HCT116 (cell line): ENCODE measurements at regions not wholly inside any gene's neighbourhood (a gene's known extent, or its start where the extent isn't known, plus 50 kb on each side); places are given as distances from the start of the nearest gene placed in this dataset.

ENCODE experiments used
- ATAC-seq: fragments of 200-7000 bp; cut with Tn5 transposase; 2 replicates; pipeline ENCODE4 v1.9.1; 2020; ENCODE audit warnings: mild to moderate bottlenecking, moderate library complexity
- BruUV-seq: library from RNA; stranded (reverse); fragments of 400-500 nt; replicated peaks from 2 replicates; lab custom pipeline; 2021; lab: Mats Ljungman, UMichigan
- CTCF ChIA-PET: fragments of 300-600 bp; sonication (Branson Sonifier 250); formaldehyde crosslinking; loops from one replicate; lab custom pipeline; 2021; ENCODE audit warnings: antibody characterized with exemption; lab: Charles Lee
- POLR2A ChIA-PET: fragments of 300-600, 350-600 bp; sonication (Branson Sonifier 250); formaldehyde crosslinking; loops from one replicate; lab custom pipeline; 2021; ENCODE audit warnings: antibody characterized with exemption; lab: Charles Lee
- RAD21 ChIA-PET, 2 experiments: fragments of 300-600 bp; sonication (Branson Sonifier 250); formaldehyde crosslinking; loops; one replicate each; lab custom pipeline; 2023; ENCODE audit warnings: low total read pairs in 2 of 2; ENCODE audit not compliant: uncharacterized antibody in 2 of 2, unreplicated experiment in 2 of 2, low non-redundant PET in 1 of 2; lab: Charles Lee
- DNase-seq: peaks from one replicate; pipeline ENCODE4 v3.0.0-alpha.2; 2010; ENCODE audit warnings: low read depth, low spot score
- H2AFZ ChIP-seq: fragments of 200-600 bp; shearing (Covaris generic), sonication (generic); 2 replicates; pipeline ENCODE4 v1.6.1; 2017; ENCODE audit warnings: low read depth, mixed run types, mixed read lengths, antibody characterized with exemption, low read length; ENCODE audit not compliant: poor library complexity, severe bottlenecking
- H3K27ac ChIP-seq: 2 replicates; pipeline ENCODE4 v1.5.1; 2012; ENCODE audit warnings: low read depth, low read length
- H3K27me3 ChIP-seq: fragments of 200-600 bp; sonication (generic); 2 replicates; pipeline ENCODE4 v1.6.1; 2016; ENCODE audit warnings: mixed run types, low read length, mixed read lengths; ENCODE audit not compliant: insufficient read depth
- H3K36me3 ChIP-seq, 2 experiments: fragments of 200-500 bp in 1 of 2; fragments of 200-600 bp in 1 of 2; sonication (Bioruptor generic) in 1 of 2; sonication (generic) in 1 of 2; 2 replicates each; pipeline versions ENCODE4 v1.5.1 to v1.6.1; 2014 to 2016; ENCODE audit warnings: low read length in 2 of 2, inconsistent platforms in 1 of 2, mixed read lengths in 1 of 2, mixed run types in 1 of 2; ENCODE audit not compliant: insufficient read depth in 2 of 2, control insufficient read depth in 1 of 2
- H3K4me1 ChIP-seq, 2 experiments: fragments of 200-600 bp in 1 of 2; sonication (generic) in 1 of 2; 2 replicates each; pipeline versions ENCODE4 v1.5.1 to v1.6.1; 2012 to 2017; ENCODE audit warnings: low read length in 2 of 2, inconsistent platforms in 1 of 2, mild to moderate bottlenecking in 1 of 2, mixed read lengths in 1 of 2, mixed run types in 1 of 2, moderate library complexity in 1 of 2; ENCODE audit not compliant: insufficient read depth in 2 of 2, control insufficient read depth in 1 of 2
- H3K4me2 ChIP-seq: fragments of 200-600 bp; sonication (generic); 2 replicates; pipeline ENCODE4 v1.6.1; 2017; ENCODE audit warnings: mixed run types, low read length, mixed read lengths
- H3K4me3 ChIP-seq, 2 experiments: fragments of 200-600 bp in 1 of 2; sonication (generic) in 1 of 2; replicated peaks in 1 of 2; 2 replicates each; pipeline ENCODE4 v1.5.1; 2011 to 2016; ENCODE audit warnings: low read length in 2 of 2, control low read depth in 1 of 2, low read depth in 1 of 2, mild to moderate bottlenecking in 1 of 2, mixed read lengths in 1 of 2, mixed run types in 1 of 2
- H3K79me2 ChIP-seq: fragments of 200-600 bp; sonication (generic); 2 replicates; pipeline ENCODE4 v1.6.1; 2017; ENCODE audit warnings: mild to moderate bottlenecking, mixed run types, low read length, moderate library complexity, mixed read lengths; ENCODE audit not compliant: insufficient read depth
- H3K9ac ChIP-seq: fragments of 200-600 bp; sonication (generic); 2 replicates; pipeline ENCODE4 v1.6.1; 2016; ENCODE audit warnings: low read length, mixed read lengths
- H3K9me2 ChIP-seq: fragments of 200-600 bp; sonication (generic), shearing (Covaris generic); 2 replicates; pipeline ENCODE4 v1.6.1; 2017; ENCODE audit warnings: mixed run types, mild to moderate bottlenecking, moderate library complexity; ENCODE audit not compliant: insufficient read depth
- H3K9me3 ChIP-seq, 2 experiments: fragments of 200-500 bp in 1 of 2; fragments of 200-600 bp in 1 of 2; sonication (Bioruptor generic) in 1 of 2; sonication (generic) in 1 of 2; 2 replicates each; pipeline ENCODE4 v1.6.1; 2014 to 2017; ENCODE audit warnings: low read length in 2 of 2, mixed read lengths in 2 of 2, inconsistent platforms in 1 of 2, low read depth in 1 of 2, mild to moderate bottlenecking in 1 of 2, mixed run types in 1 of 2, moderate library complexity in 1 of 2; ENCODE audit not compliant: control insufficient read depth in 1 of 2, insufficient read depth in 1 of 2
- H4K20me1 ChIP-seq: fragments of 200-600 bp; sonication (generic), shearing (Covaris generic); 2 replicates; pipeline ENCODE4 v1.6.1; 2017; ENCODE audit warnings: mixed run types, mild to moderate bottlenecking, moderate library complexity; ENCODE audit not compliant: insufficient read depth
- EZH2 ChIP-seq: fragments of 200-600 bp; sonication (generic); IDR thresholded peaks from 2 replicates; pipeline ENCODE4 v1.6.1; 2017; ENCODE audit warnings: antibody characterized with exemption, mixed run types
- MAX ChIP-seq: IDR thresholded peaks from 2 replicates; pipeline ENCODE4 v1.6.1; 2012
- POLR2AphosphoS5 ChIP-seq: IDR thresholded peaks from 2 replicates; pipeline ENCODE4 v1.6.1; 2011; ENCODE audit warnings: mild to moderate bottlenecking, low read depth, low read length, moderate library complexity
- RAD21 ChIP-seq: IDR thresholded peaks from 2 replicates; pipeline ENCODE4 v1.6.1; 2012; ENCODE audit warnings: low read depth, mild to moderate bottlenecking
- SIN3A ChIP-seq: IDR thresholded peaks from 2 replicates; pipeline ENCODE4 v1.6.1; 2012; ENCODE audit warnings: low read depth
- TCF7L2 ChIP-seq: IDR thresholded peaks from 2 replicates; pipeline ENCODE4 v1.7.0; 2011; ENCODE audit warnings: borderline replicate concordance, inconsistent platforms; ENCODE audit not compliant: insufficient read depth, insufficient read length; ENCODE audit errors: extremely low read depth
- ZBTB33 ChIP-seq: IDR thresholded peaks from 2 replicates; pipeline ENCODE4 v1.6.1; 2011; ENCODE audit warnings: mild to moderate bottlenecking, low read length, moderate library complexity; ENCODE audit not compliant: insufficient replicate concordance; ENCODE audit errors: extremely low read depth
- ZNF274 ChIP-seq: fragments of 200-500 bp; sonication (Bioruptor generic); IDR thresholded peaks from 2 replicates; pipeline ENCODE4 v1.6.1; 2014; ENCODE audit warnings: mild to moderate bottlenecking, low read depth, low read length, inconsistent platforms
- intact Hi-C: fragments of 100-400 bp; cut with micrococcal nuclease; formaldehyde crosslinking; loops from 2 replicates; pipeline ENCODE4 v1.10.0; 2022

GRCh38 chr17:59505610-59506276 lies 59.7 kb upstream of the DHX40 start:
- Histone ChIP-seq H3K27me3 (no peaks in the 10 kb centered on the region), H4K20me1 (no peaks in the 10 kb centered on the region), H3K36me3 (no peaks in the 10 kb centered on the region), H3K9me2 (no peaks in the 10 kb centered on the region), H3K9ac (no peak overlapping the region), H3K79me2 (no peaks in the 10 kb centered on the region), H3K27ac (no peak overlapping the region), H3K4me1 (no peaks in the 10 kb centered on the region), H3K4me3 (no peak overlapping the region), H2AFZ (no peak overlapping the region), H3K4me2 (no peak overlapping the region), H3K9me3 (no peaks in the 10 kb centered on the region)
- ATAC-seq (no peak), DNase-seq (no peak)
- TF ChIP-seq POLR2AphosphoS5 = no peak
- TF ChIP-seq RAD21 = no peak
- TF ChIP-seq ZBTB33 = no peak
- TF ChIP-seq MAX = no peak
- no peak for TF ChIP-seq TCF7L2
- no peak for TF ChIP-seq EZH2
- TF ChIP-seq ZNF274 = no peak
- TF ChIP-seq SIN3A = no peak
- intact Hi-C loops = no loop called here
- ChIA-PET RAD21 (no interaction called here), CTCF (no interaction called here), POLR2A (no interaction called here)
- no TSS peak for BruUV-seq
